Cortex of kidney (tissue), 1 donor: ENCODE measurements at regions not wholly inside any gene's neighbourhood (a gene's known extent, or its start where the extent isn't known, plus 50 kb on each side); places are given as distances from the start of the nearest gene placed in this dataset.

ENCODE experiments used
- DNase-seq: peaks from one replicate; lab custom pipeline; 2025; lab: John Stamatoyannopoulos, UW

DNA sequence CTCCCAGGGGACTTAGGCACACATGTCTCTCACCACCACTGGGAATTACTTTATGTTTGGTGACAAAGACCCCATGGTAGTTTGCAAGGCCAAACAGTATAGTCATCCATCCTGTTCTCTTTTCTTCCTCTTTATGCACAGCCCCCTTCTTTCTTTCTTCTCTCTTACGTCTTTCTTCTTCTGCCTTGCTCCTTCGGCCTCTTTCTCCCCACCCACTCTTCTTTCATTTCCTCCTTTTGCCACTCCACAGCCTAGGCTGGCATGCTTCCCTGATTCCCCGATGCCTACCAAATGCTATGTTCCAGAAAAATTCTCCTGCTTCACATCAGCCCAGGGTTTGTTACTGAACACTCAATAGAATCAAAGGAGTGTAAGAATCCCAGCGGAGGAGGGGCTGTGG is 62.4 kb upstream of the MKLN1 start:
- DNase-seq = no peak

DNA sequence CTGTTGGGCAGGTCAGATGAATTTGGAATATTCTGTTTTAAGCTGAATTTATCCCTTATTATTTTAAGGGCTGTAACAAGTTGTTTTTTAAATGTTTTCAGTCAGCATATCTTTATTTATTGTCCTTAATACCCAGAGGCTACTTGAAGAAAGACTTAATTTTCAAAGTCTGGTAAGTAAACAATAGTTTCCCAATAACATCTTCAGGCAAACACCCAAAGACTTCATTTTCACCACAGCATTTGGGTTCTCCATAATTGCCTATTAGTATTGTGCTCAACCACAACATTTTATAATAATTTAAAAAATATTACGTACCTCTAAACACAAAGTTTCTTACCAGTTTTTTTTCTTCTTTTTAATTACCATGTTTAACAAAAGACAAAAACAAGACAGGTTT is 60.0 kb upstream of the MKLN1 start:
- DNase-seq = no peak

DNA sequence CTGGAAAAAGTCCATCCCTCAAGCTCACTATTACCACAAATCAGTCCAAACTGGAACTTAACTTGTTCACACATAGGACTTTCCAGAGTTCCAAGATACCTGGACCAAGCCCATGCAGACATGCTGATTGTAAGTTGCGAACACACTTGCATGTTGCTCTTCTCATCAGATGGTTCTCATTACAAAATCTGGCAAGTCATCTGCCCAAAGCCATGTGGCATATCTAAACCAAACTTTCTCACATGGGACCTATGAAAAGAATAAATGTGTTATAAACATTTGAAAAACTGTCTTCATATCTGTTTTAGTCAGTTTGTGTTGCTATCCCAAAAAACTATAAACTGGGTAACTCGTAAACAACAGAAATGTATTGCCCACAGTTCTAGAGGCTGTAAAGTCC is 58.8 kb upstream of the MKLN1 start:
- DNase-seq = no peak

DNA sequence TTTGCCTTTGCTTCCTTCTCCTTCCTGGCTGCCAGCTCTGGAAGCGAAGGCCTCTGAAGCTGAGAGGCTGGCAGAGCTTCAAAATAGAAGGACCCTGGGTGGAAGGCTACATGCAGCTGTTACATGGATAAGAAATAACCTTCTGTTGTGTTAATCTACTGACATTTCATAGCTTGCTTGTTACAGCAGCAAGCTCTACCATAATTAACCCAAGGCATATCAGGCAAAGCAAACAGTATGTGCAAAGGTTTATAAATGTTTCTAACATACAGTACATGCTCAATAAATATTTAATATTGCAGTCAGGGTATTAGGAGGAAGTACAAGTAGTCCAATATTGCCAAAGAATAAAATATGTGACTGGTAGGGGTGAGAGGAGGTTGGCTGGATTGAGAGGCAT is 55.6 kb upstream of the MKLN1 start:
- no peak for DNase-seq

DNA sequence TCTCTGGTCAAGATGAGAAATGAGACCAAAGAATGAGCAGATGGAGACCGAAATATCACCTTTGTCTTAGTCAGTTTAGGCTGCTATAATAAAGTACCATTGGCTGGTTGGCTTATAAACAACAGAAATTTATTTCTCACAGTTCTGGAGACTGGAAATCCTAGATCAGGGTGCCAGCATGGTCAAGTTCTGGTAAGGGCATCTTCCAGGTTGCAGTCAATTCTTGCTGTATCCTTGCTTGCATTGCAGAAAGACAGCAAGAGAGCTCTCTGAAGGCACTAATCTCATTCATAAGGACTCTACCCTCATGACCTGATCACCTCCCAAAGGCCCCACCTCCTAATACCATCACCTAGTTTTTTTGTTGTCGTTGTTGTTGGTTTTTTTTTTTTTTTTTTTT is 52.7 kb upstream of the MKLN1 start:
- DNase-seq = no peak

DNA sequence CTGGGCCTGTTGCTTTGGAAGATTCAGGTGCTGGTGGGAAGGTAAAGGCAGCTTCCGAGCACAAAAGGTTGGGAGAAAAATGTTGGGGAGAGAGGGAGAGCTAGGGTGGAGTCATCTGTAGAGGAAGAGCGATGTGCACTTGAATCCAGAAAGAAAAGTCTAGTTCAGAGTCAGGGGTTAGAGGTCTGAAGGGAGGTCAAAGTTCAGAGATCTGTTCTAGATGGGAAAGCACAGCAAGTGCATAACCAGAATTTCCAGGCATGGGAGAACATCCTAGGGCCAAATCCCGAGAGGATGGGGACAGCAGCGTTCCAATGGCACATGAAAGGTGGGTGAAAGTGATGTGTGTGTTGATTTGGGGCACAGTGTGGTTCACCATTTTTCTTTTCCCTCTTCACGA is 51.5 kb upstream of the MKLN1 start:
- no peak for DNase-seq

DNA sequence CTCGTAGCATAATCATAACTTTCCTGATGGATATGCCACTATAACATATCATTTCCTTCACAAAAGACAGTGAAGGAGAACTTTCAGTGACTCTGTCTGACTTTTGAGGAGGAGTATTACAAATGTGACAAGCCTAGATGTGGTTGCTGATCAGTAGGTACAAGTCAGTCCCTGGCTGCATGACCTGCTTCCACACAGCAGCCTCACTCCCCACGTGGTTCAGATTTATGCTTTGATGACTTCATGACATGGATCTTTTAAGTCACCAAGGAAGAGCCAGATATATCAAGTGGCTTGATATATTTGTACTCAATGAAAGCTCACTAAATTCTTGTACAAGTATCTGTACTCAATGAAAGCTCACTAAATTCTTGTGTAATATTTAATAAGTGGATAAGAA is 50.9 kb upstream of the MKLN1 start:
- no peak for DNase-seq
